Activated CD8-positive, alpha-beta memory T cell treated with anti-CD3 and anti-CD28 coated beads for 24 hours (primary cell): ENCODE measurements at regions not wholly inside any gene's neighbourhood (a gene's known extent, or its start where the extent isn't known, plus 50 kb on each side); places are given as distances from the start of the nearest gene placed in this dataset.

Source experiments
- DNase-seq: peaks from one replicate; pipeline ENCODE4 v3.0.0-alpha.2; 2020

GRCh38 chr6:168384045-168385036 lies 56.6 kb upstream of the SMOC2 start:
- no peak for DNase-seq

- no peak for DNase-seq
Observed at GRCh38 chr6:168385037-168385759, 55.8 kb upstream of the SMOC2 start.

GRCh38 chr6:168385858-168386735 lies 54.9 kb upstream of the SMOC2 start:
- DNase-seq: no peak

- no peak for DNase-seq
Observed at GRCh38 chr6:168386973-168387372, 54.0 kb upstream of the SMOC2 start.

GRCh38 chr6:168387426-168387825 lies 53.6 kb upstream of the SMOC2 start:
- no peak for DNase-seq

GRCh38 chr6:168387911-168388310 lies 53.1 kb upstream of the SMOC2 start:
- no peak for DNase-seq

GRCh38 chr6:168388641-168389633 lies 52.0 kb upstream of the SMOC2 start:
- DNase-seq: no peak

- no peak for DNase-seq
Observed at GRCh38 chr6:168390749-168391420, 50.1 kb upstream of the SMOC2 start.
